DOHH2 (cell line): ENCODE measurements at regions not wholly inside any gene's neighbourhood (a gene's known extent, or its start where the extent isn't known, plus 50 kb on each side); places are given as distances from the start of the nearest gene placed in this dataset.

Source experiments
- H3F3A ChIP-seq: fragments of 200-600 bp; sonication (generic), shearing (Covaris generic); 2 replicates; pipeline ENCODE4 v1.6.0; 2016; ENCODE audit warnings: antibody characterized with exemption, mild to moderate bottlenecking; ENCODE audit not compliant: control insufficient read depth, insufficient read depth
- H3K27ac ChIP-seq: fragments of 200-600 bp; sonication (generic); 2 replicates; pipeline ENCODE4 v1.5.1; 2014; ENCODE audit warnings: low read depth, mild to moderate bottlenecking, low read length, moderate library complexity
- H3K27me3 ChIP-seq: fragments of 200-600 bp; sonication (generic); 2 replicates; pipeline ENCODE4 v1.6.1; 2014; ENCODE audit warnings: mild to moderate bottlenecking, low read length, mixed read lengths; ENCODE audit not compliant: control insufficient read depth
- H3K36me3 ChIP-seq: fragments of 200-600 bp; sonication (generic); 2 replicates; pipeline ENCODE4 v1.6.1; 2014; ENCODE audit warnings: mild to moderate bottlenecking, low read length, moderate library complexity, mixed read lengths; ENCODE audit not compliant: control insufficient read depth
- H3K4me1 ChIP-seq: fragments of 200-600 bp; sonication (generic); 2 replicates; pipeline ENCODE4 v1.6.1; 2014; ENCODE audit warnings: mild to moderate bottlenecking, low read length, mixed read lengths; ENCODE audit not compliant: control insufficient read depth
- H3K4me2 ChIP-seq: fragments of 200-600 bp; sonication (generic); 2 replicates; pipeline ENCODE4 v1.6.0; 2014; ENCODE audit warnings: mild to moderate bottlenecking, low read length, moderate library complexity
- H3K4me3 ChIP-seq: fragments of 200-600 bp; sonication (generic); 2 replicates; pipeline ENCODE4 v1.5.1; 2014; ENCODE audit warnings: mild to moderate bottlenecking, low read length, mixed read lengths
- H3K79me2 ChIP-seq: fragments of 200-600 bp; sonication (generic); 2 replicates; pipeline ENCODE4 v1.6.1; 2014; ENCODE audit warnings: mild to moderate bottlenecking, low read length, mixed read lengths; ENCODE audit not compliant: control insufficient read depth
- H3K9me2 ChIP-seq: fragments of 200-600 bp; sonication (generic); replicated peaks from 2 replicates; pipeline ENCODE4 v1.6.1; 2014; ENCODE audit warnings: mild to moderate bottlenecking, low read length, mixed read lengths; ENCODE audit not compliant: control insufficient read depth
- H3K9me3 ChIP-seq: fragments of 200-600 bp; sonication (generic); 2 replicates; pipeline ENCODE4 v1.6.1; 2014; ENCODE audit warnings: antibody characterized with exemption, low read length, mixed read lengths; ENCODE audit not compliant: control insufficient read depth, insufficient read depth
- H4K20me1 ChIP-seq: fragments of 200-600 bp; sonication (generic); 2 replicates; pipeline ENCODE4 v1.6.0; 2014; ENCODE audit warnings: low read depth, mild to moderate bottlenecking, antibody characterized with exemption, low read length, moderate library complexity; ENCODE audit not compliant: control insufficient read depth, insufficient read depth
- EZH2phosphoT487 ChIP-seq: fragments of 200-600 bp; sonication (generic); IDR thresholded peaks from 2 replicates; pipeline ENCODE4 v1.6.1; 2017; ENCODE audit warnings: borderline replicate concordance, mild to moderate bottlenecking, antibody characterized with exemption, low read length, moderate library complexity, mixed read lengths
- TF ChIP-seq, protein P1 (sequence below): fragments of 200-600 bp; sonication (generic); IDR thresholded peaks from one replicate; pipeline ENCODE4 v1.5.1; 2014; ENCODE audit warnings: antibody characterized with exemption, mild to moderate bottlenecking, low read depth, low read length; ENCODE audit not compliant: poor library complexity, severe bottlenecking

GRCh38 chr6:9373308-9373707, 938.0 kb upstream of the SLC35B3 start:
- H3K9me3 ChIP-seq = no peaks in the 10 kb centered on the region
- no peak overlapping the region for H3K27ac ChIP-seq
- H4K20me1 ChIP-seq = no peaks in the 10 kb centered on the region
- no peaks in the 10 kb centered on the region for H3K79me2 ChIP-seq
- H3K27me3 ChIP-seq = no peaks in the 10 kb centered on the region
- TF ChIP-seq, protein P1, sequence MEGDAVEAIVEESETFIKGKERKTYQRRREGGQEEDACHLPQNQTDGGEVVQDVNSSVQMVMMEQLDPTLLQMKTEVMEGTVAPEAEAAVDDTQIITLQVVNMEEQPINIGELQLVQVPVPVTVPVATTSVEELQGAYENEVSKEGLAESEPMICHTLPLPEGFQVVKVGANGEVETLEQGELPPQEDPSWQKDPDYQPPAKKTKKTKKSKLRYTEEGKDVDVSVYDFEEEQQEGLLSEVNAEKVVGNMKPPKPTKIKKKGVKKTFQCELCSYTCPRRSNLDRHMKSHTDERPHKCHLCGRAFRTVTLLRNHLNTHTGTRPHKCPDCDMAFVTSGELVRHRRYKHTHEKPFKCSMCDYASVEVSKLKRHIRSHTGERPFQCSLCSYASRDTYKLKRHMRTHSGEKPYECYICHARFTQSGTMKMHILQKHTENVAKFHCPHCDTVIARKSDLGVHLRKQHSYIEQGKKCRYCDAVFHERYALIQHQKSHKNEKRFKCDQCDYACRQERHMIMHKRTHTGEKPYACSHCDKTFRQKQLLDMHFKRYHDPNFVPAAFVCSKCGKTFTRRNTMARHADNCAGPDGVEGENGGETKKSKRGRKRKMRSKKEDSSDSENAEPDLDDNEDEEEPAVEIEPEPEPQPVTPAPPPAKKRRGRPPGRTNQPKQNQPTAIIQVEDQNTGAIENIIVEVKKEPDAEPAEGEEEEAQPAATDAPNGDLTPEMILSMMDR = no peak
- no peaks in the 10 kb centered on the region for H3K4me1 ChIP-seq
- H3K9me2 ChIP-seq = no peaks in the 10 kb centered on the region
- H3K4me2 ChIP-seq = no peak overlapping the region
- no peaks in the 10 kb centered on the region for H3F3A ChIP-seq
- H3K36me3 ChIP-seq = no peaks in the 10 kb centered on the region
- no peak overlapping the region for H3K4me3 ChIP-seq

DNA sequence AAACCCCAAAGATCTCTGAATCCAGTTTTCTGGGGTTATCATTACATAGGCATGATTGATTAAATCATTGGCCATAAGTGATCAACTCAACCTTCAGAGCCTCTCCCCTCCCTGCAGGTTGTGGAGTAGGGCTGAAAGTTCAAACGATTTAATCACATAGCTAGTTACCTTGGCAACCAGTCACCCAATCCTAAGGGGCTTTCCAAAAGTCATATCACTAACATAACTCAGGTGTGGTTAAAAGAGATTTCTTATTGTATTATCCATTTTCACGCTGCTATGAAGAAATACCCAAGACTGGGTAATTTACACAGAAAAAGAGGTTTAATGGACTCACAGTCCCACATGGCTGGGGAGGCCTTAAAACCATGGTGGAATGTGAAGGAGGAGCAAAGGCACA, 935.1 kb upstream of the SLC35B3 start:
- H3K4me1 ChIP-seq = no peaks in the 10 kb centered on the region
- no peaks in the 10 kb centered on the region for H3K79me2 ChIP-seq
- H4K20me1 ChIP-seq = no peaks in the 10 kb centered on the region
- H3K27ac ChIP-seq = no peak overlapping the region
- no peaks in the 10 kb centered on the region for H3K36me3 ChIP-seq
- H3K4me2 ChIP-seq = no peak overlapping the region
- TF ChIP-seq, protein P1 = no peak
- no peak for TF ChIP-seq EZH2phosphoT487
- H3K9me3 ChIP-seq = no peaks in the 10 kb centered on the region
- no peak overlapping the region for H3K4me3 ChIP-seq
- H3F3A ChIP-seq = no peaks in the 10 kb centered on the region
- H3K27me3 ChIP-seq = no peaks in the 10 kb centered on the region
- H3K9me2 ChIP-seq = no peaks in the 10 kb centered on the region

DNA sequence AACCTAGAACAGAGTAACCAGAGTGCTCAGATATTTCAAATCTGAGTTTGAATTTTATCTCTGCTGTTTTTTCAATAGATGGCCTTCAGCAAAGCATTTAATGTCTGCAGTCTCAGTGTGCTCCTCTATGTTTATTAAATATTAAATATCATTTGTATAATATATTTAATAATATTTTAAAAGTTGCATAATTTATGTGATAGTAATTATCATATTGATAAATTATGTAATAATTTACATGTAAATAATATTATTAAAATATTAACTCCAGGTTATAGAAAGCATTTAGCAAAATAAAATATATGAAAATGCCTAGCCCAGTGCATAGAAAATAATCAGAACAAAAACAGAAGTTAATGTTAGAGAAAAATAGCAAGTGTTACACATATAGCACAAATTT, 930.0 kb upstream of the SLC35B3 start:
- Histone ChIP-seq H3K36me3 (no peaks in the 10 kb centered on the region), H3F3A (no peaks in the 10 kb centered on the region), H3K27me3 (no peaks in the 10 kb centered on the region), H3K4me2 (no peak overlapping the region), H4K20me1 (no peaks in the 10 kb centered on the region), H3K9me3 (no peaks in the 10 kb centered on the region), H3K4me1 (no peaks in the 10 kb centered on the region), H3K9me2 (no peaks in the 10 kb centered on the region), H3K27ac (no peak overlapping the region), H3K4me3 (no peak overlapping the region), H3K79me2 (no peaks in the 10 kb centered on the region)
- TF ChIP-seq EZH2phosphoT487 = no peak
- TF ChIP-seq, protein P1 = no peak

DNA sequence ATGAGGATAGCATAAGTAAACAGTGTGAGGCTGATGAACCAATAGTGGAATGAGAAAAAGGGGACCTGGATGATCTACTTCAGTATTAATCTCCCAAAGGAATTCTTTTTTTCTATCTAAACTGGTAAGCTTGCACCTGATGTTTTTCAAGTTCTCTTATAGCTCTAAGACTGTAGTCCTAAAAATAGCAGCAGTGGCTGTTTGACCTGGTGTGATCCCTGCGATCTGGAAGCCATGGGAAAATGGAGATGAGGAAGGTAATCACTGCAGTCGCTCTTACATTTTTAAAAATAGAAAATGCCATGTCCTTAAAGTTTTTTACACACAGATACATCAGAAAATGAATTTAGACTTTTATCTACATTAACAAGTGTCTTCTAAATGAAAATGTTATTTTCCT, 926.4 kb upstream of the SLC35B3 start:
- Histone ChIP-seq H3K27ac (no peak overlapping the region), H3K4me2 (no peak overlapping the region), H3K9me3 (no peaks in the 10 kb centered on the region), H4K20me1 (no peaks in the 10 kb centered on the region), H3K27me3 (no peaks in the 10 kb centered on the region), H3F3A (no peaks in the 10 kb centered on the region), H3K79me2 (no peaks in the 10 kb centered on the region), H3K4me1 (no peaks in the 10 kb centered on the region), H3K36me3 (no peaks in the 10 kb centered on the region), H3K4me3 (no peak overlapping the region), H3K9me2 (no peaks in the 10 kb centered on the region)
- TF ChIP-seq EZH2phosphoT487 = no peak
- TF ChIP-seq, protein P1 = no peak
